Thoracic aorta (tissue), 2 donors: ENCODE measurements at regions not wholly inside any gene's neighbourhood (a gene's known extent, or its start where the extent isn't known, plus 50 kb on each side); places are given as distances from the start of the nearest gene placed in this dataset.
A peak's percentile ranks its signal among the peaks of the same experiment; 100 is the strongest.

Source experiments
- ATAC-seq: fragments of 150-250 bp; one replicate; pipeline ENCODE4 v1.8.0; 2017; ENCODE audit warnings: low read depth; ENCODE audit not compliant: insufficient number of reproducible peaks, low FRiP score
- DNase-seq: peaks from one replicate; pipeline ENCODE4 v3.0.0-alpha.2; 2020; ENCODE audit warnings: low spot score
- H3K27ac ChIP-seq, 2 donors: fragments of 200-600 bp; sonication (generic); 1 replicate in 1 of 2; 2 replicates in 1 of 2; pipeline ENCODE4 v1.5.1; 2016; ENCODE audit warnings: mild to moderate bottlenecking in 2 of 2, moderate library complexity in 2 of 2
- H3K27me3 ChIP-seq: fragments of 200-600 bp; sonication (generic); replicated peaks from 2 replicates; pipeline ENCODE4 v1.6.0; 2016; ENCODE audit warnings: mild to moderate bottlenecking; ENCODE audit not compliant: insufficient read depth
- H3K36me3 ChIP-seq: fragments of 200-600 bp; sonication (generic); one replicate; pipeline ENCODE4 v1.5.1; 2016
- H3K4me1 ChIP-seq, 2 donors: fragments of 200-600 bp; sonication (generic); 1 replicate in 1 of 2; 2 replicates in 1 of 2; pipeline versions ENCODE4 v1.5.1 to v1.6.0; 2016; ENCODE audit warnings: low read depth in 2 of 2, mild to moderate bottlenecking in 1 of 2; ENCODE audit not compliant: control insufficient read depth in 1 of 2
- H3K4me3 ChIP-seq: fragments of 200-600 bp; sonication (generic); 2 replicates; pipeline ENCODE4 v1.5.1; 2016; ENCODE audit warnings: mild to moderate bottlenecking
- H3K9me3 ChIP-seq: fragments of 200-600 bp; sonication (generic); 2 replicates; pipeline ENCODE4 v1.5.1; 2016
- TF ChIP-seq, protein P1 (sequence below): fragments of 200-600 bp; sonication (generic); IDR thresholded peaks from one replicate; pipeline ENCODE4 v1.5.1; 2019; ENCODE audit warnings: antibody characterized with exemption

DNA sequence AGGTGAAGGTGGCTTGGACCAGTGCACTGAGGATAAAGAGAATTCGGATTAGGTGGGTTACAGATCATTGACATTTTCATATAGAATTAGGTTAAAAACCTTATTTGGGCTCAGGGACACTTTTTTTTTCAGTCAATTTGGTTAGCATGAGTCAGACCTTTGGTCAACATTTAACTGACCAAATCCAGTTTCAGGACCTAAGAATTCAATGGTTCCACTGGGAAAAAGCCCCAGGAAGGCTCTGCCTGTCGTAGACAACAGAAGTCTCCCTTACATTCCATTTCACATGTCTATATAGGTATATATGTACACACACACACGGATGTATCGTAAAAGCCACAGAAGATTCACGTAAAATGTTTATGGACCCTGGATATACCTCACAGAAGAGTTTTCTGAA lies 184.2 kb upstream of the RREB1 start:
- TF ChIP-seq, protein P1, sequence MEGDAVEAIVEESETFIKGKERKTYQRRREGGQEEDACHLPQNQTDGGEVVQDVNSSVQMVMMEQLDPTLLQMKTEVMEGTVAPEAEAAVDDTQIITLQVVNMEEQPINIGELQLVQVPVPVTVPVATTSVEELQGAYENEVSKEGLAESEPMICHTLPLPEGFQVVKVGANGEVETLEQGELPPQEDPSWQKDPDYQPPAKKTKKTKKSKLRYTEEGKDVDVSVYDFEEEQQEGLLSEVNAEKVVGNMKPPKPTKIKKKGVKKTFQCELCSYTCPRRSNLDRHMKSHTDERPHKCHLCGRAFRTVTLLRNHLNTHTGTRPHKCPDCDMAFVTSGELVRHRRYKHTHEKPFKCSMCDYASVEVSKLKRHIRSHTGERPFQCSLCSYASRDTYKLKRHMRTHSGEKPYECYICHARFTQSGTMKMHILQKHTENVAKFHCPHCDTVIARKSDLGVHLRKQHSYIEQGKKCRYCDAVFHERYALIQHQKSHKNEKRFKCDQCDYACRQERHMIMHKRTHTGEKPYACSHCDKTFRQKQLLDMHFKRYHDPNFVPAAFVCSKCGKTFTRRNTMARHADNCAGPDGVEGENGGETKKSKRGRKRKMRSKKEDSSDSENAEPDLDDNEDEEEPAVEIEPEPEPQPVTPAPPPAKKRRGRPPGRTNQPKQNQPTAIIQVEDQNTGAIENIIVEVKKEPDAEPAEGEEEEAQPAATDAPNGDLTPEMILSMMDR, result no peak
- ATAC-seq (no peak), DNase-seq (no peak)
- Histone ChIP-seq H3K27me3 (no peaks in the 10 kb centered on the region), H3K36me3 (no peaks in the 10 kb centered on the region), H3K27ac (no peak overlapping the region), H3K9me3 (no peaks in the 10 kb centered on the region), H3K4me3 (no peak overlapping the region), H3K4me1 (no peaks in the 10 kb centered on the region)

DNA sequence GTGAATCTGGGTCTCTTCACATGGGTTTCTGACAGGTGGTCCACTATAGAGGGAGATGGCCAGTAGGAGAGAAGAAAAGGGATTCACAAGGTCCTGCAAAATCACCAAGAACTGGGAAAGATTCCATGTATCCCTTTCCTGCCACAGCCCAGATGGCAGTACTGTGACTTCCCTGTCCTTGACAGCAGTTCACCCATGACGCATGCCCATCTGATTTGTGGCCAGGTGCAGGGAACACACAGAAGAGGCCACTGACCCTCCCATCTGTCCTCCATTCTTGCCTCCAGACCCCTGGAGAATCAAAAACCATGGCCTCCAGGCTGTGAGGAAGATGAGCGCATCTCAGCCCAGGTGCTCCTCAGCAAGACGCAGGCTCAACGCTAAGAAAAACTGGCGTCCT lies 183.1 kb upstream of the RREB1 start:
- Histone ChIP-seq H3K4me1 (no peaks in the 10 kb centered on the region), H3K27me3 (no peaks in the 10 kb centered on the region), H3K36me3 (no peaks in the 10 kb centered on the region), H3K27ac (no peak overlapping the region), H3K9me3 (no peaks in the 10 kb centered on the region), H3K4me3 (no peak overlapping the region)
- TF ChIP-seq, protein P1, result no peak
- DNase-seq (no peak), ATAC-seq (no peak)

DNA sequence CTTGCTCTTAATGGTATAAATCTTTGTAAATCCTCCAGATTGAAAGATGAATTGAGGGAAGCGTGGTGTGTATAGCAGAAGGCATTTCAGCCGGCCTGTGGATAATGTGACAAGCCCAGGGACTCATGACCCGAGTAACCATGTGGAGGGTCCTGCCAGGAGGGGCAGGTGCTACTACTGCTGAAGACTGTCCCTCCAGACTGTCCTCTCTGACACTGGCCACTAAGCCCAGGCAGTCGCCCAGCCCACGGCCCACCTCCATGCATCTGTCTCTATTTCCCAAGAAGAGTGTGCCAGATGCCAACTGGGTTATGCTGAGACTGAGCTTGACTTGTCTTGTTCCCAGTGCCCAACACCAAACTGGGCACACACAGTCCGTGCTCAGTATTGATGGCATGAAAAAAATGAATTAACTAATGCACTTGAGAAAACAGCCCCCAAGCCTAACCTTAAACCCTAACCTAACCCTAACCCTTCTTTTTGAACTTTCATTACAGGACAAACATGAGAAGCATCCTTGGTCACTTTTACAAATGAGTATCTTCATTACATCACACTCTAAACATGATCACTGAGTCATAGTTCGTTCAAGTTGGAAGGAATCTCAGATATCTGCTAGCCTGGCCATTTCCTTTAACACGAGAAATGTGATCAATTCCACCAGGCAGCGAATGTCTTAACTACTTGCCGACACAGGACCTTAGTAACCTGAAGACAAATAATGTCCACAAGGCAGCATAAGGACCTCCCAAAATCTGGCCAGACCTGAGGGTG lies 182.2 kb upstream of the RREB1 start:
- no peak for DNase-seq
- H3K27ac ChIP-seq, result no peak overlapping the region
- no peaks in the 10 kb centered on the region for H3K9me3 ChIP-seq
- ATAC-seq, result no peak
- H3K27me3 ChIP-seq, result no peaks in the 10 kb centered on the region
- H3K4me3 ChIP-seq, result no peak overlapping the region
- TF ChIP-seq, protein P1, result no peak
- no peaks in the 10 kb centered on the region for H3K4me1 ChIP-seq
- H3K36me3 ChIP-seq, result no peaks in the 10 kb centered on the region

DNA sequence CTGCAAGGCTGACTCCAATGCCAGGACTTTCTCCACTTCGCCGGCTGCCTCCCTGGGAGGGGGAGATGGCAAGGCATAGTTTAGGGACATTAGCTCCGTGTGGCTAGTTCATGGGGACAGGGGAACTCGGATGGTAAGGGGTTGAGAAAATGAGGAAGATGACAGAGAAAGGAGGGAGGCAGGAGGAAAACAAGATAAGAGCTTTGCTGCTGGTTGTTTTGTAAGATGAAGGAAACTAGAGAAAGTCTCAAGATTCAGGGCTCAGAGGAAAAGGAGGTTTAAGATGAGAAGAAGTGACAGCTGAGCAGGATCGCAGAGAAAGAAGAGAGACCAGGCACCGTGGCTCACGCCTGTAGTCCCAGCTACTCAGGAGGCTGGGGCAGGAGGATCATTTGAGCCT lies 180.9 kb upstream of the RREB1 start:
- Histone ChIP-seq H3K4me1 (no peaks in the 10 kb centered on the region), H3K9me3 (no peaks in the 10 kb centered on the region), H3K4me3 (no peak overlapping the region), H3K27me3 (no peaks in the 10 kb centered on the region), H3K36me3 (no peaks in the 10 kb centered on the region), H3K27ac (no peak overlapping the region)
- TF ChIP-seq, protein P1, result no peak
- DNase-seq (no peak), ATAC-seq (no peak)

DNA sequence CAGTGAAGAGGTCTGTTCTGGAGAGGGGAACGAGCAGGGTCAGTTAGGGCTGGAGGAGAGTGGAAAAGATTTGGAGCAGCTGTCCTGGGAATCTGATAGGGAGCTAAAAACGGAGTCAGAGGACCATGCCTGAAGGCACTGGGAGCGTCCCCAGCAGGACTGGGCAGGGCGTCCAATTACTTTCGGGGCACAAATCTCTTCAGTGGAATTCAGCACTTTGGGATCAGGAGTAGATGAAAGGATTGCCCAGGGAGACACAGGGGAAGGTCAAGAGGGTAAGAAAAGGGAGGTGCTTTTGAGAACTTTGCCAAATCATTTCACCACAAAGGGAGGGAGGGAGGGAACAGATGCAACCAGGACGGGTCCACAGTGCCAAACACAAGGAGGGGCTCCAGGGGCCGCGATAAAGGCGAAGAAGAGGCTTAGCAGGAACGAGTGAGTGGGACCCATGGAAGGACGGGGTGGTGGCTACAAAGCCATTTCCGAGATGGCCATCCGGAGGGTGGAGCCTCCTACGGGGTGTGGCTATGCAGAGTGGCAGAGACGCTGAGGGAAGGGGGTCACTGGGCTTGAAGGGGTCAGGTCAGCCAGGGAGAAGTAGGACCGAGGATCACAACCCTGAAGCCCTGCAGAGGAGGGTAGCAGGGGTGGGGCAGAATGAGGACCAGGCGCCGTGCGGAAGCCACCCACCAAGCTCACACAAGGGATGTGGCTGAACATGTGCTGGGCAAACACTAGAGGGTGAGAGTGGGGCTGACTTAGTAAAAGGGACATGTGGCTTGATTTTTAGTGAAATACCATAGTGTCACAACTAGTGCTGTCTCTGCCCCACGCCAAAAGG lies 180.0 kb upstream of the RREB1 start:
- H3K4me3 ChIP-seq, result peak overlapping the region; percentile 23
- TF ChIP-seq, protein P1, result no peak
- DNase-seq (no peak), ATAC-seq (no peak)
- H3K36me3 ChIP-seq, result no peaks in the 10 kb centered on the region
- no peaks in the 10 kb centered on the region for H3K9me3 ChIP-seq
- H3K27ac ChIP-seq, result no peak overlapping the region
- no peaks in the 10 kb centered on the region for H3K4me1 ChIP-seq
- no peaks in the 10 kb centered on the region for H3K27me3 ChIP-seq
